HFFc6 (cell line): ENCODE measurements at regions not wholly inside any gene's neighbourhood (a gene's known extent, or its start where the extent isn't known, plus 50 kb on each side); places are given as distances from the start of the nearest gene placed in this dataset.
"Not testable (repeated sequence)": the region's sequence is repeated elsewhere in the genome, so short reads cannot be mapped to it uniquely, and the experiment has no call there.

Experiments
- DNase-seq: peaks from one replicate; pipeline ENCODE4 v3.0.0-alpha.2; 2018
- H3K27ac Mint-ChIP-seq: 2 replicates; pipeline ENCODE4 v1.8.0; 2020; ENCODE audit warnings: mild to moderate bottlenecking, mixed read lengths
- H3K27me3 Mint-ChIP-seq: 2 replicates; pipeline ENCODE4 v1.8.0; 2021; ENCODE audit warnings: mild to moderate bottlenecking, moderate library complexity, mixed read lengths; ENCODE audit not compliant: insufficient read depth
- H3K36me3 Mint-ChIP-seq: 2 replicates; pipeline ENCODE4 v1.8.0; 2021; ENCODE audit warnings: low read depth, mixed read lengths
- H3K4me1 Mint-ChIP-seq: 2 replicates; pipeline ENCODE4 v1.8.0; 2020; ENCODE audit warnings: low read depth, mixed read lengths
- H3K4me3 Mint-ChIP-seq: 2 replicates; pipeline ENCODE4 v1.8.0; 2020; ENCODE audit warnings: mild to moderate bottlenecking, moderate library complexity, mixed read lengths
- H3K9me3 Mint-ChIP-seq: 2 replicates; pipeline ENCODE4 v1.8.0; 2020; ENCODE audit warnings: mild to moderate bottlenecking, mixed read lengths
- TF ChIP-seq, protein P1 (sequence below): fragments of 200-600 bp; sonication (generic); IDR thresholded peaks from 2 replicates; pipeline ENCODE4 v1.5.0; 2021; ENCODE audit warnings: antibody characterized with exemption, mild to moderate bottlenecking

- TF ChIP-seq, protein P1, sequence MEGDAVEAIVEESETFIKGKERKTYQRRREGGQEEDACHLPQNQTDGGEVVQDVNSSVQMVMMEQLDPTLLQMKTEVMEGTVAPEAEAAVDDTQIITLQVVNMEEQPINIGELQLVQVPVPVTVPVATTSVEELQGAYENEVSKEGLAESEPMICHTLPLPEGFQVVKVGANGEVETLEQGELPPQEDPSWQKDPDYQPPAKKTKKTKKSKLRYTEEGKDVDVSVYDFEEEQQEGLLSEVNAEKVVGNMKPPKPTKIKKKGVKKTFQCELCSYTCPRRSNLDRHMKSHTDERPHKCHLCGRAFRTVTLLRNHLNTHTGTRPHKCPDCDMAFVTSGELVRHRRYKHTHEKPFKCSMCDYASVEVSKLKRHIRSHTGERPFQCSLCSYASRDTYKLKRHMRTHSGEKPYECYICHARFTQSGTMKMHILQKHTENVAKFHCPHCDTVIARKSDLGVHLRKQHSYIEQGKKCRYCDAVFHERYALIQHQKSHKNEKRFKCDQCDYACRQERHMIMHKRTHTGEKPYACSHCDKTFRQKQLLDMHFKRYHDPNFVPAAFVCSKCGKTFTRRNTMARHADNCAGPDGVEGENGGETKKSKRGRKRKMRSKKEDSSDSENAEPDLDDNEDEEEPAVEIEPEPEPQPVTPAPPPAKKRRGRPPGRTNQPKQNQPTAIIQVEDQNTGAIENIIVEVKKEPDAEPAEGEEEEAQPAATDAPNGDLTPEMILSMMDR = no peak
- H3K36me3 Mint-ChIP-seq = no peaks in the 10 kb centered on the region
- no peak for DNase-seq
- H3K27me3 Mint-ChIP-seq = peaks cover 3% of the 10 kb centered on the region; the same call in 1 of the 2 replicates
- no peak overlapping the region for H3K4me3 Mint-ChIP-seq
- no peaks in the 10 kb centered on the region; the same call in 1 of the 2 replicates for H3K9me3 Mint-ChIP-seq
- no peak overlapping the region for H3K27ac Mint-ChIP-seq
- H3K4me1 Mint-ChIP-seq = no peaks in the 10 kb centered on the region
These were observed 910.0 kb upstream of the WWC1 start for GRCh38 chr5:167381457-167381856.

- H3K27ac Mint-ChIP-seq = no peak overlapping the region
- peaks cover 21% of the 10 kb centered on the region for H3K9me3 Mint-ChIP-seq
- 0 out of 2 replicates have a peak, but pooled peaks cover 4% of the 10 kb centered on the region for H3K36me3 Mint-ChIP-seq
- no peak overlapping the region for H3K4me3 Mint-ChIP-seq
- H3K27me3 Mint-ChIP-seq = no peaks in the 10 kb centered on the region
- DNase-seq = no peak
- TF ChIP-seq, protein P1 = no peak
- H3K4me1 Mint-ChIP-seq = no peaks in the 10 kb centered on the region
These were observed 901.9 kb upstream of the WWC1 start for GRCh38 chr5:167389537-167389936.

DNA sequence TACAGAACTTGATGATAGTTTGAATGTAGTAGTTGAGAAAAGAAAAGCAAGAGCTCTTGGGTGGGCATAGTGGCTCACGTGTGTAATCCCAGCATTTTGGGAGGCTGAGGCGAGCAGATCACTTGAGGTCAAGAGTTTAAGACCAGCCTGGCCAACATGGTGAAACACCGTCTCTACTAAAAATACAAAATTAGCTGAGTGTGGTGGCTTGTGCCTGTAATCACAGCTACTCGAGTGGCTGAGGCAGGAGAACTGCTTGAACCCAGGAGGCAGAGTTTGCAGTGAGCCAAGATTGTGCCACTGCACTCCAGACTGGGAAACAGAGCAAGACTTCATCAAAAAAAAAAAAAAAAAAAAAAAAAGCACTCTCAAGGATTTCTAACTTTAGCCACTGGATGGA, 900.2 kb upstream of the WWC1 start:
- not testable (repeated sequence) for H3K4me3 Mint-ChIP-seq, DNase-seq, H3K27me3 Mint-ChIP-seq, H3K4me1 Mint-ChIP-seq, H3K36me3 Mint-ChIP-seq, H3K27ac Mint-ChIP-seq
- peaks cover 29% of the 10 kb centered on the region for H3K9me3 Mint-ChIP-seq

DNA sequence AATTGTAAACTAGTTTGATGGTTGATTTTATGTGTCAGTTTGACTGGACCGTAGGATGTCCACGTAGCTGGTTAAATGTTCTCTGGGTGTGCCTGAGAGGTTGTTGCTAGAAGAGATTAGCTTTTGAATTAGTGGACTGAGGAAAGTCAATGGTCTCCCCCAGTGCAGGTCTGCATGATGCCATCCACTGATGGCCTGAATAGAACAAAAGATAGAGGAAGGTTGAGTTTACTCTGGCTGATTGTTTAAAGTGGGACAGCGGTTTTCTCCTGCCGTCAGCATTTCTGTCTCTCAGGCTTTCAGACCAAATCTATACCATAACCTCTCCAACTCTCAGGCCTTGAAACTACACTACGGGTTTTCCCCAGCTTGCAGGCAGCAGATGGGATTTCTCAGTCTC, 899.2 kb upstream of the WWC1 start:
- TF ChIP-seq, protein P1 = no peak
- H3K27me3 Mint-ChIP-seq = no peaks in the 10 kb centered on the region

DNA sequence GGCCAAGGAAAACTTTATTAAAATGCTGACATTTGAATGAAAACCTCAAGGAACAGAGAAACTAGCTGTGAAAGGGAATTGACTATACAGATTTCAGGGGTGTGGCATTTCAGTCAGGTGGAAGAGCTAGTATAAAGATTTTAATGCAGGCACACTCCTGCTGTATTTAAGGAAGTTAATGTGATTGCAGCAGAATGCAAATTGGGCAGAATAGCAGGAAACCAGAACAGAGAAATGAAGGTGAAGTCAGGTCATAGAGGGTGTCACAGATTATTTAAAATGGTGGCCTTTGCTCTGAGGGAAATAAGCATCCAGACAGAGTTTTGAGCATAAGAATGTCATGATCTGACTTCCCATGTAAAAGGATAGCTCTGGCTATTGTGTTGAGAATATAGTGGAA, 898.1 kb upstream of the WWC1 start:
- no peaks in the 10 kb centered on the region for H3K4me1 Mint-ChIP-seq
- no peak overlapping the region for H3K27ac Mint-ChIP-seq
- no peak overlapping the region for H3K4me3 Mint-ChIP-seq
- H3K9me3 Mint-ChIP-seq = peaks cover 24% of the 10 kb centered on the region
- no peak for DNase-seq
- 0 out of 2 replicates have a peak, but pooled peaks cover 4% of the 10 kb centered on the region for H3K36me3 Mint-ChIP-seq
- TF ChIP-seq, protein P1 = no peak
- no peaks in the 10 kb centered on the region; the same call in 1 of the 2 replicates for H3K27me3 Mint-ChIP-seq

More for the DNA sequence above, 899.2 kb upstream of the WWC1 start:
- DNase-seq = no peak
- Mint-ChIP-seq H3K9me3 (peaks cover 31% of the 10 kb centered on the region), H3K4me1 (no peaks in the 10 kb centered on the region), H3K36me3 (0 out of 2 replicates have a peak, but pooled peaks cover 4% of the 10 kb centered on the region), H3K4me3 (no peak overlapping the region), H3K27ac (no peak overlapping the region)

- Mint-ChIP-seq H3K4me3 (no peak overlapping the region), H3K36me3 (no peaks in the 10 kb centered on the region), H3K27ac (no peak overlapping the region), H3K4me1 (no peaks in the 10 kb centered on the region), H3K9me3 (peaks cover 9% of the 10 kb centered on the region; the same call in 1 of the 2 replicates), H3K27me3 (no peaks in the 10 kb centered on the region; the same call in 1 of the 2 replicates)
- DNase-seq = no peak
- TF ChIP-seq, protein P1 = no peak
These were observed 888.8 kb upstream of the WWC1 start for GRCh38 chr5:167402671-167403070.
